OCI-LY1 (cell line): ENCODE measurements at regions not wholly inside any gene's neighbourhood (a gene's known extent, or its start where the extent isn't known, plus 50 kb on each side); places are given as distances from the start of the nearest gene placed in this dataset.
"Not testable (repeated sequence)": the region's sequence is repeated elsewhere in the genome, so short reads cannot be mapped to it uniquely, and the experiment has no call there.

Experiments used
- EZH2 ChIP-seq: fragments of 200-600 bp; sonication (generic), shearing (Covaris generic); IDR thresholded peaks from 2 replicates; pipeline ENCODE4 v1.8.0; 2017; ENCODE audit warnings: borderline replicate concordance, mixed run types, mild to moderate bottlenecking, antibody characterized with exemption, low read length, moderate library complexity, mixed read lengths
- TF ChIP-seq, protein P1 (sequence below): fragments of 200-600 bp; sonication (generic), shearing (Covaris generic); IDR thresholded peaks from 2 replicates; pipeline ENCODE4 v1.5.1; 2017; ENCODE audit warnings: mild to moderate bottlenecking, antibody characterized with exemption, low read length, moderate library complexity, mixed read lengths

DNA sequence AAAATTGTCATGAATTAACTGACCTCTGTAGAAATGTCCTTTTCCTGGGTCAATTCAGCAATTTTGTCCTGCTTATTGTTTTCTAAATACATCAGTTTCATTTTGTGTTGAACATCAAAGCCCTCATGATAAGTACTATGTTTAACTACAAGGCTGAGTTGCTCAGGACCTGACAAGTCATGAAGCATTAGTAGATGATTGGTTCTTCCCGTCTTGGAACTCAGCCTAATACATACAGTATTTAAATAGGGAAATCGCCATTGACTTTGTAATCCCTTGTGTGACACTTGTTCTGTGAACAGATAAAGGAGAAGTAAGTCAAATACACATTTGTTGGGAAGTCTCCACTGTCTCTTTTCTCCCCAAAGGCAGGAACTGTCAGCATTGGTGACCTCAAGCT is 109.6 kb upstream of the POMZP3 start:
- not testable (repeated sequence) for TF ChIP-seq EZH2
- TF ChIP-seq, protein P1, sequence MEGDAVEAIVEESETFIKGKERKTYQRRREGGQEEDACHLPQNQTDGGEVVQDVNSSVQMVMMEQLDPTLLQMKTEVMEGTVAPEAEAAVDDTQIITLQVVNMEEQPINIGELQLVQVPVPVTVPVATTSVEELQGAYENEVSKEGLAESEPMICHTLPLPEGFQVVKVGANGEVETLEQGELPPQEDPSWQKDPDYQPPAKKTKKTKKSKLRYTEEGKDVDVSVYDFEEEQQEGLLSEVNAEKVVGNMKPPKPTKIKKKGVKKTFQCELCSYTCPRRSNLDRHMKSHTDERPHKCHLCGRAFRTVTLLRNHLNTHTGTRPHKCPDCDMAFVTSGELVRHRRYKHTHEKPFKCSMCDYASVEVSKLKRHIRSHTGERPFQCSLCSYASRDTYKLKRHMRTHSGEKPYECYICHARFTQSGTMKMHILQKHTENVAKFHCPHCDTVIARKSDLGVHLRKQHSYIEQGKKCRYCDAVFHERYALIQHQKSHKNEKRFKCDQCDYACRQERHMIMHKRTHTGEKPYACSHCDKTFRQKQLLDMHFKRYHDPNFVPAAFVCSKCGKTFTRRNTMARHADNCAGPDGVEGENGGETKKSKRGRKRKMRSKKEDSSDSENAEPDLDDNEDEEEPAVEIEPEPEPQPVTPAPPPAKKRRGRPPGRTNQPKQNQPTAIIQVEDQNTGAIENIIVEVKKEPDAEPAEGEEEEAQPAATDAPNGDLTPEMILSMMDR, result not testable (repeated sequence)
